Lung (tissue), 11 donors: ENCODE measurements at regions not wholly inside any gene's neighbourhood (a gene's known extent, or its start where the extent isn't known, plus 50 kb on each side); places are given as distances from the start of the nearest gene placed in this dataset.
"Not testable (repeated sequence)": the region's sequence is repeated elsewhere in the genome, so short reads cannot be mapped to it uniquely, and the experiment has no call there.

Experiments used
- ATAC-seq: fragments of 200-7000 bp; cut with Tn5 transposase; one replicate; pipeline ENCODE4 v1.9.1; 2020; ENCODE audit warnings: moderate number of reproducible peaks; ENCODE audit not compliant: insufficient read depth, low FRiP score
- DNase-seq, 3 donors: peaks; one replicate each; pipeline ENCODE4 v3.0.0-alpha.2; 2013 to 2017
- H3K27ac ChIP-seq, 2 donors: one replicate each; pipeline ENCODE4 v1.5.1; 2013; ENCODE audit warnings: mild to moderate bottlenecking in 2 of 2, moderate library complexity in 2 of 2, control low read depth in 1 of 2, inconsistent platforms in 1 of 2, low read depth in 1 of 2, low read length in 1 of 2
- H3K27me3 ChIP-seq, 3 donors: one replicate each; pipeline ENCODE4 v1.5.1; 2013; ENCODE audit warnings: low read length in 2 of 3; ENCODE audit not compliant: control insufficient read depth in 3 of 3, insufficient read depth in 3 of 3
- H3K36me3 ChIP-seq, 4 donors: one replicate each; pipeline ENCODE4 v1.5.1; 2013; ENCODE audit warnings: low read length in 4 of 4, mild to moderate bottlenecking in 1 of 4, moderate library complexity in 1 of 4; ENCODE audit not compliant: control insufficient read depth in 4 of 4, insufficient read depth in 4 of 4
- H3K4me1 ChIP-seq, 5 donors: one replicate each; pipeline ENCODE4 v1.5.1; 2013; ENCODE audit warnings: low read length in 5 of 5, mild to moderate bottlenecking in 2 of 5, moderate library complexity in 1 of 5; ENCODE audit not compliant: control insufficient read depth in 5 of 5, insufficient read depth in 5 of 5
- H3K4me3 ChIP-seq: one replicate; pipeline ENCODE4 v1.5.1; 2013; ENCODE audit warnings: mild to moderate bottlenecking, control low read depth, moderate library complexity
- H3K9ac ChIP-seq, 2 donors: one replicate each; pipeline ENCODE4 v1.5.1; 2013; ENCODE audit warnings: low read length in 2 of 2, control low read depth in 1 of 2; ENCODE audit not compliant: insufficient read depth in 1 of 2
- H3K9me3 ChIP-seq, 4 donors: one replicate each; pipeline ENCODE4 v1.5.1; 2013; ENCODE audit warnings: low read length in 3 of 4, mild to moderate bottlenecking in 1 of 4, moderate library complexity in 1 of 4; ENCODE audit not compliant: control insufficient read depth in 4 of 4, insufficient read depth in 3 of 4
- CTCF ChIP-seq: IDR thresholded peaks from 2 replicates; pipeline ENCODE4 v1.5.1; 2012; ENCODE audit warnings: mild to moderate bottlenecking; ENCODE audit errors: control extremely low read depth, extremely low read depth
- WGBS, 2 donors: extraction: QIAGEN DNeasy Blood & Tissue Kit; methylation state at CpG; one replicate each; pipeline ENCODE4 v1.1.7; 2013; 5-methylcytosine and 5-hydroxymethylcytosine counted together
- donor health status: control.
- donor health status: control.
- donor health status: Bipolar disorder and iron deficiency.
- donor health status: healthy.
- donor health status: DM: yes; HTN: yes; CAD: no.

- Histone ChIP-seq H3K27ac (no peak overlapping the region), H3K4me3 (no peak overlapping the region), H3K4me1 (peaks cover 0 to 9% (median 0%) of the 10 kb centered on the region in 5 donors), H3K9me3 (peaks cover 0 to 6% (median 0%) of the 10 kb centered on the region in 4 donors), H3K9ac (no peak overlapping the region), H3K36me3 (no peaks in the 10 kb centered on the region), H3K27me3 (peaks cover 0 to 3% (median 2%) of the 10 kb centered on the region in 3 donors)
- 82 to 100% methylated on average over 3 of the region's 3 CpGs for WGBS, 2 donors
- DNase-seq (no peak), ATAC-seq (no peak)
- TF ChIP-seq CTCF = no peak
Observed at GRCh38 chrX:45404206-45404605, 203.5 kb upstream of the DIPK2B start.

GRCh38 chrX:45401923-45402322, 201.2 kb upstream of the DIPK2B start:
- Histone ChIP-seq H3K9ac (no peak overlapping the region), H3K4me3 (no peak overlapping the region), H3K27ac (no peak overlapping the region), H3K4me1 (peaks cover 0 to 10% (median 0%) of the 10 kb centered on the region in 5 donors), H3K27me3 (peaks cover 0 to 3% (median 2%) of the 10 kb centered on the region in 3 donors), H3K9me3 (peaks cover 0 to 9% (median 2%) of the 10 kb centered on the region in 4 donors), H3K36me3 (no peaks in the 10 kb centered on the region)
- DNase-seq (peak in 2 of 3 donors; percentile 3 to 23), ATAC-seq (no peak)
- no peak for TF ChIP-seq CTCF
- WGBS, 2 donors = 44 to 73% methylated on average over 2 of the region's 2 CpGs

GRCh38 chrX:45400951-45401725, 200.5 kb upstream of the DIPK2B start:
- not testable (repeated sequence) for H3K9ac ChIP-seq, H3K27me3 ChIP-seq, ATAC-seq, H3K27ac ChIP-seq, H3K4me3 ChIP-seq, H3K36me3 ChIP-seq
- peaks cover 0 to 10% (median 0%) of the 10 kb centered on the region in 5 donors for H3K4me1 ChIP-seq
- H3K9me3 ChIP-seq = peaks cover 0 to 15% (median 3%) of the 10 kb centered on the region in 4 donors
- DNase-seq = peak in 1 of 3 donors; percentile 19
- WGBS, 2 donors = 58 to 88% methylated on average over 8 of the region's 8 CpGs

DNA sequence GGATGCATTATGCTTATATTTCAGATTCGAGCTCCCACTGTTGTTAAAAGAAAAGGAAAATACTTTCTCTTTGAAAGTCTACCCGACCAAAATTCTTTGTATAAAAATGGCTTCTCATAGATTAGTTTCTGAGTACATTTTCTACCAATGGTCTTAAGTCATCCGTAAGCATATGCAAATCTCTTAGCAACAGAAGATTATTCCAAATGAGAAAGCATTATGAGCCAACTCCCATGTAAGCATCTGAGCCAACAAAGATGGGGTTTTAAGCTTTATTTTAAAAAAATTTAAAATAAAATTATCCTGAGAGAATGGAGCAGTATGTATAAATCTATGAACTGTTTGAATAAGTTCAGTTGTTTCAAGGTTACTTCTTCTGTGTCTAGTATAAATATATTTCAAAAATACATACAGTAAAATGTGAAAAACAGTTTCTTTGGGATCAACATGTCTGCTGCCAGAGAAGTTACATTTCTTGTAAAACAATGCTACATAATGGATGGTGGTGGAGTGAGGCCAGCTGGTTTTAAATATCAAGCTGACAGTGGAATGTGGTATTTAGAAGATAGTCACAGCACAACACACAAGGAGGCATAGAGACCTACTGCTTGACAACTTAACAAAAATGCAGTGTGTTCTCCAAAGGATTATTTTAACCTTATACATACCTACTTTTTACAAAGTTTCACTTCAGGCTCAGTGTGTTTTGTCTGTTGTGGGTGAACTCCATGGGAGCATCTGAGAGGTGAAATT, 199.5 kb upstream of the DIPK2B start:
- peaks cover 0 to 15% (median 3%) of the 10 kb centered on the region in 4 donors for H3K9me3 ChIP-seq
- no peak overlapping the region for H3K9ac ChIP-seq
- no peak overlapping the region for H3K4me3 ChIP-seq
- H3K36me3 ChIP-seq = no peaks in the 10 kb centered on the region
- ATAC-seq = no peak
- peaks cover 0 to 10% (median 0%) of the 10 kb centered on the region in 5 donors for H3K4me1 ChIP-seq
- WGBS, 2 donors = 58 to 74% methylated on average over 3 of the region's 3 CpGs
- peaks cover 0 to 3% (median 2%) of the 10 kb centered on the region in 3 donors for H3K27me3 ChIP-seq
- no peak overlapping the region for H3K27ac ChIP-seq
- peak; percentile 56 to 86 (median 83) for DNase-seq
- TF ChIP-seq CTCF = no peak
